ENCODE measurements at regions not wholly inside any gene's neighbourhood (a gene's known extent, or its start where the extent isn't known, plus 50 kb on each side); places are given as distances from the start of the nearest gene placed in this dataset.

DNA sequence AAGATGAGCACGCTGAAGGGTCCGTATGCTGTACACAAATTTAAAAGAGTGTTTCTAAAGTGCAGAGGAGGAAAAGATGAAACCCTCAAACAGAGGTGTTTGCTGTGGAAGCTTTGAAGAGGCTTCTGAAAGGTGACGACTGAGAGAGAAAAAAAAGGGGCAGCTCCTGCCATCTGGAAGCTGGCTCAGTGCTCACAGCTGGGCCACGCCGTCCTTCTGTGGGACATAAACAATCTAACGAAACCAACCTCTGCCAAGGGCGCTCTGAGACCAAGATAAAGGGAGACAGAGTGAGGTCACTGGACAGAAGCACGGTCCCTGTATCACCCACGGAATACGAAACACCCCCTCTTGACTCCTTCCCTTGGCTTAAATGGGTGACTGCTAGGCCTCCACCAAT lies 96.3 kb upstream of the SLC6A6 start:
- no peak for TF ChIP-seq POLR2A (IDR thresholded peaks at IDR 0.05)
- TF ChIP-seq, protein P1, sequence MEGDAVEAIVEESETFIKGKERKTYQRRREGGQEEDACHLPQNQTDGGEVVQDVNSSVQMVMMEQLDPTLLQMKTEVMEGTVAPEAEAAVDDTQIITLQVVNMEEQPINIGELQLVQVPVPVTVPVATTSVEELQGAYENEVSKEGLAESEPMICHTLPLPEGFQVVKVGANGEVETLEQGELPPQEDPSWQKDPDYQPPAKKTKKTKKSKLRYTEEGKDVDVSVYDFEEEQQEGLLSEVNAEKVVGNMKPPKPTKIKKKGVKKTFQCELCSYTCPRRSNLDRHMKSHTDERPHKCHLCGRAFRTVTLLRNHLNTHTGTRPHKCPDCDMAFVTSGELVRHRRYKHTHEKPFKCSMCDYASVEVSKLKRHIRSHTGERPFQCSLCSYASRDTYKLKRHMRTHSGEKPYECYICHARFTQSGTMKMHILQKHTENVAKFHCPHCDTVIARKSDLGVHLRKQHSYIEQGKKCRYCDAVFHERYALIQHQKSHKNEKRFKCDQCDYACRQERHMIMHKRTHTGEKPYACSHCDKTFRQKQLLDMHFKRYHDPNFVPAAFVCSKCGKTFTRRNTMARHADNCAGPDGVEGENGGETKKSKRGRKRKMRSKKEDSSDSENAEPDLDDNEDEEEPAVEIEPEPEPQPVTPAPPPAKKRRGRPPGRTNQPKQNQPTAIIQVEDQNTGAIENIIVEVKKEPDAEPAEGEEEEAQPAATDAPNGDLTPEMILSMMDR (IDR thresholded peaks at IDR 0.05): no peak
- TF ChIP-seq POLR2AphosphoS5 (IDR thresholded peaks at IDR 0.05): no peak

Measured in breast epithelium (tissue), 3 donors.